IPS-18a (cell line): ENCODE measurements at regions not wholly inside any gene's neighbourhood (a gene's known extent, or its start where the extent isn't known, plus 50 kb on each side); places are given as distances from the start of the nearest gene placed in this dataset.

Experiments used
- H3K27ac ChIP-seq: one replicate; pipeline ENCODE4 v1.5.1; 2013; ENCODE audit warnings: low read length
- H3K27me3 ChIP-seq: one replicate; pipeline ENCODE4 v1.6.1; 2013; ENCODE audit warnings: mild to moderate bottlenecking, low read length; ENCODE audit not compliant: control insufficient read depth, insufficient read depth
- H3K36me3 ChIP-seq: one replicate; pipeline ENCODE4 v1.6.1; 2013; ENCODE audit warnings: low read depth, low read length; ENCODE audit not compliant: control insufficient read depth
- H3K4me1 ChIP-seq: one replicate; pipeline ENCODE4 v1.6.1; 2013; ENCODE audit warnings: low read depth, low read length; ENCODE audit not compliant: control insufficient read depth
- H3K4me3 ChIP-seq: one replicate; pipeline ENCODE4 v1.5.1; 2013; ENCODE audit warnings: low read length
- H3K9ac ChIP-seq: one replicate; pipeline ENCODE4 v1.6.1; 2013; ENCODE audit warnings: mild to moderate bottlenecking, low read length, moderate library complexity
- H3K9me3 ChIP-seq: one replicate; pipeline ENCODE4 v1.6.1; 2013; ENCODE audit warnings: low read depth, low read length; ENCODE audit not compliant: control insufficient read depth

- Histone ChIP-seq H3K36me3 (no peaks in the 10 kb centered on the region), H3K4me1 (peaks cover 11% of the 10 kb centered on the region), H3K9me3 (no peaks in the 10 kb centered on the region), H3K4me3 (no peak overlapping the region), H3K27me3 (no peaks in the 10 kb centered on the region), H3K27ac (no peak overlapping the region), H3K9ac (no peak overlapping the region)
Observed at GRCh38 chr13:80858131-80858530, 517.2 kb upstream of the SPRY2 start.

- H3K27ac ChIP-seq = no peak overlapping the region
- H3K9me3 ChIP-seq = no peaks in the 10 kb centered on the region
- no peaks in the 10 kb centered on the region for H3K36me3 ChIP-seq
- H3K4me3 ChIP-seq = no peak overlapping the region
- no peaks in the 10 kb centered on the region for H3K27me3 ChIP-seq
- no peak overlapping the region for H3K9ac ChIP-seq
- peaks cover 11% of the 10 kb centered on the region for H3K4me1 ChIP-seq
Observed at GRCh38 chr13:80857321-80857720, 516.4 kb upstream of the SPRY2 start.

GRCh38 chr13:80850771-80851170 is 509.8 kb upstream of the SPRY2 start:
- Histone ChIP-seq H3K4me3 (no peak overlapping the region), H3K4me1 (no peaks in the 10 kb centered on the region), H3K9ac (no peak overlapping the region), H3K27me3 (no peaks in the 10 kb centered on the region), H3K27ac (no peak overlapping the region), H3K36me3 (no peaks in the 10 kb centered on the region), H3K9me3 (no peaks in the 10 kb centered on the region)

- no peaks in the 10 kb centered on the region for H3K27me3 ChIP-seq
- H3K4me3 ChIP-seq = no peak overlapping the region
- H3K9ac ChIP-seq = no peak overlapping the region
- H3K27ac ChIP-seq = no peak overlapping the region
- no peaks in the 10 kb centered on the region for H3K9me3 ChIP-seq
- H3K36me3 ChIP-seq = no peaks in the 10 kb centered on the region
- peaks cover 21% of the 10 kb centered on the region for H3K4me1 ChIP-seq
Observed at GRCh38 chr13:80844164-80844563, 503.2 kb upstream of the SPRY2 start.

- Histone ChIP-seq H3K4me1 (peaks cover 21% of the 10 kb centered on the region), H3K27ac (no peak overlapping the region), H3K9ac (no peak overlapping the region), H3K4me3 (no peak overlapping the region), H3K27me3 (no peaks in the 10 kb centered on the region), H3K9me3 (peaks cover 5% of the 10 kb centered on the region), H3K36me3 (no peaks in the 10 kb centered on the region)
Observed at GRCh38 chr13:80841414-80841813, 500.5 kb upstream of the SPRY2 start.

GRCh38 chr13:80840316-80840976 is 499.5 kb upstream of the SPRY2 start:
- peaks cover 21% of the 10 kb centered on the region for H3K4me1 ChIP-seq
- H3K36me3 ChIP-seq = no peaks in the 10 kb centered on the region
- H3K9ac ChIP-seq = no peak overlapping the region
- peaks cover 9% of the 10 kb centered on the region for H3K9me3 ChIP-seq
- no peak overlapping the region for H3K27ac ChIP-seq
- no peaks in the 10 kb centered on the region for H3K27me3 ChIP-seq
- no peak overlapping the region for H3K4me3 ChIP-seq

GRCh38 chr13:80835902-80836301 is 495.0 kb upstream of the SPRY2 start:
- H3K9ac ChIP-seq = no peak overlapping the region
- H3K27me3 ChIP-seq = no peaks in the 10 kb centered on the region
- no peak overlapping the region for H3K4me3 ChIP-seq
- H3K4me1 ChIP-seq = peaks cover 11% of the 10 kb centered on the region
- no peaks in the 10 kb centered on the region for H3K36me3 ChIP-seq
- no peak overlapping the region for H3K27ac ChIP-seq
- H3K9me3 ChIP-seq = peaks cover 13% of the 10 kb centered on the region

GRCh38 chr13:80830431-80830830 is 489.5 kb upstream of the SPRY2 start:
- no peak overlapping the region for H3K4me3 ChIP-seq
- H3K27me3 ChIP-seq = no peaks in the 10 kb centered on the region
- H3K4me1 ChIP-seq = no peaks in the 10 kb centered on the region
- no peak overlapping the region for H3K9ac ChIP-seq
- no peak overlapping the region for H3K27ac ChIP-seq
- no peaks in the 10 kb centered on the region for H3K36me3 ChIP-seq
- peaks cover 9% of the 10 kb centered on the region for H3K9me3 ChIP-seq

GRCh38 chr13:80828759-80829158 is 487.8 kb upstream of the SPRY2 start:
- H3K4me1 ChIP-seq = no peaks in the 10 kb centered on the region
- no peak overlapping the region for H3K4me3 ChIP-seq
- no peaks in the 10 kb centered on the region for H3K27me3 ChIP-seq
- no peaks in the 10 kb centered on the region for H3K36me3 ChIP-seq
- no peak overlapping the region for H3K9ac ChIP-seq
- H3K27ac ChIP-seq = no peak overlapping the region
- peaks cover 6% of the 10 kb centered on the region for H3K9me3 ChIP-seq

GRCh38 chr13:80825276-80825675 is 484.4 kb upstream of the SPRY2 start:
- H3K36me3 ChIP-seq = no peaks in the 10 kb centered on the region
- no peaks in the 10 kb centered on the region for H3K4me1 ChIP-seq
- H3K27me3 ChIP-seq = no peaks in the 10 kb centered on the region
- no peak overlapping the region for H3K9ac ChIP-seq
- H3K4me3 ChIP-seq = no peak overlapping the region
- H3K9me3 ChIP-seq = peaks cover 6% of the 10 kb centered on the region
- H3K27ac ChIP-seq = no peak overlapping the region

GRCh38 chr13:80824229-80824628 is 483.3 kb upstream of the SPRY2 start:
- H3K27ac ChIP-seq = no peak overlapping the region
- H3K9ac ChIP-seq = no peak overlapping the region
- H3K27me3 ChIP-seq = no peaks in the 10 kb centered on the region
- no peak overlapping the region for H3K4me3 ChIP-seq
- no peaks in the 10 kb centered on the region for H3K36me3 ChIP-seq
- peaks cover 6% of the 10 kb centered on the region for H3K9me3 ChIP-seq
- H3K4me1 ChIP-seq = no peaks in the 10 kb centered on the region

GRCh38 chr13:80823472-80823871 is 482.5 kb upstream of the SPRY2 start:
- Histone ChIP-seq H3K9me3 (peaks cover 2% of the 10 kb centered on the region), H3K4me1 (no peaks in the 10 kb centered on the region), H3K27me3 (no peaks in the 10 kb centered on the region), H3K36me3 (no peaks in the 10 kb centered on the region), H3K27ac (no peak overlapping the region), H3K9ac (no peak overlapping the region), H3K4me3 (no peak overlapping the region)
